CD4-positive, alpha-beta T cell treated with Interleukin-2 at 100 ng/mL for 4 hours (primary cell): ENCODE measurements at regions not wholly inside any gene's neighbourhood (a gene's known extent, or its start where the extent isn't known, plus 50 kb on each side); places are given as distances from the start of the nearest gene placed in this dataset.

Experiments
- DNase-seq: peaks from one replicate; pipeline ENCODE4 v3.0.0-alpha.2; 2020; ENCODE audit warnings: low spot score

GRCh38 chr13:31853643-31854326 lies 114.5 kb downstream of the RXFP2 start:
- no peak for DNase-seq

- no peak for DNase-seq
Observed at GRCh38 chr13:31859571-31859970, 120.2 kb downstream of the RXFP2 start.

GRCh38 chr13:31860002-31860401 lies 120.7 kb downstream of the RXFP2 start:
- DNase-seq: no peak

- no peak for DNase-seq
Observed at GRCh38 chr13:31862828-31863227, 123.5 kb downstream of the RXFP2 start.

GRCh38 chr13:31864307-31864706 lies 125.0 kb downstream of the RXFP2 start:
- no peak for DNase-seq

- DNase-seq: no peak
Observed at GRCh38 chr13:31866099-31866498, 126.8 kb downstream of the RXFP2 start.

- no peak for DNase-seq
Observed at GRCh38 chr13:31867709-31868108, 128.4 kb downstream of the RXFP2 start.

GRCh38 chr13:31869582-31869981 lies 130.3 kb downstream of the RXFP2 start:
- no peak for DNase-seq

GRCh38 chr13:31870511-31870910 lies 131.2 kb downstream of the RXFP2 start:
- no peak for DNase-seq

GRCh38 chr13:31873145-31873544 lies 133.8 kb downstream of the RXFP2 start:
- DNase-seq: no peak

- DNase-seq: no peak
Observed at GRCh38 chr13:31875134-31875533, 135.8 kb downstream of the RXFP2 start.

GRCh38 chr13:31878052-31878451 lies 138.7 kb downstream of the RXFP2 start:
- DNase-seq: no peak

- no peak for DNase-seq
Observed at GRCh38 chr13:31878495-31878894, 139.2 kb downstream of the RXFP2 start.

GRCh38 chr13:31878955-31879354 lies 139.6 kb downstream of the RXFP2 start:
- no peak for DNase-seq

GRCh38 chr13:31880851-31881494 lies 141.6 kb downstream of the RXFP2 start:
- DNase-seq: no peak

- DNase-seq: no peak
Observed at GRCh38 chr13:31881495-31881882, 142.2 kb downstream of the RXFP2 start.

- no peak for DNase-seq
Observed at GRCh38 chr13:31882794-31883193, 143.5 kb downstream of the RXFP2 start.

GRCh38 chr13:31884556-31884955 lies 145.2 kb downstream of the RXFP2 start:
- no peak for DNase-seq

GRCh38 chr13:31885994-31886393 lies 145.6 kb upstream of the FRY start:
- no peak for DNase-seq

- no peak for DNase-seq
Observed at GRCh38 chr13:31887286-31887685, 144.3 kb upstream of the FRY start.

GRCh38 chr13:31890946-31891345 lies 140.6 kb upstream of the FRY start:
- DNase-seq: no peak

- DNase-seq: no peak
Observed at GRCh38 chr13:31891472-31891871, 140.1 kb upstream of the FRY start.

- no peak for DNase-seq
Observed at GRCh38 chr13:31894931-31895330, 136.6 kb upstream of the FRY start.

GRCh38 chr13:31895691-31896090 lies 135.9 kb upstream of the FRY start:
- DNase-seq: no peak
